B cell (primary cell): ENCODE measurements at regions not wholly inside any gene's neighbourhood (a gene's known extent, or its start where the extent isn't known, plus 50 kb on each side); places are given as distances from the start of the nearest gene placed in this dataset.

ENCODE experiments used
- EZH2 ChIP-seq: IDR thresholded peaks from 2 replicates; pipeline ENCODE4 v1.6.1; 2012; ENCODE audit warnings: borderline replicate concordance, low read depth, mild to moderate bottlenecking, moderate library complexity, low read length; ENCODE audit not compliant: insufficient read depth, poor library complexity, severe bottlenecking
- TF ChIP-seq, protein P1 (sequence below): fragments of 200-600 bp; IDR thresholded peaks from one replicate; pipeline ENCODE4 v1.8.0; 2022; ENCODE audit warnings: antibody characterized with exemption, mild to moderate bottlenecking

DNA sequence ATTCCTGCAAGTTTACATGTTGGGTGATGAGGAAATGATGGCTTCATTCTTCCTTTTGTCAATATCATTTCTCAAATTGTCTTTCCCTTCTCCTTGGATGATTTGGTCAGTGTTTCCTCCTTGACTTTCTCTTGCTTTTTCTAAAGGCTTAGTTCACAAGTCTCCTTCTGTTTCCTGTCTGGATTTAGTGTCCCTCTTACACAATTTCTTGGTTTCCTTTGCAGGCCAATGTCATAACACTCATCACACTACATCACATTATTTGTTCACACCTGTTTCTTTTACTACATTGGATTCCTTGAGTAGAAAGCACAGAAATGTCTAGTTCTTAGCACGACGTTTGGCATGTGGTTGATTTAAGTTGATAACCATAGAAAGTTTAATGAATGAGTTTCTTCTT is 490.7 kb downstream of the TDRD3 start:
- TF ChIP-seq, protein P1, sequence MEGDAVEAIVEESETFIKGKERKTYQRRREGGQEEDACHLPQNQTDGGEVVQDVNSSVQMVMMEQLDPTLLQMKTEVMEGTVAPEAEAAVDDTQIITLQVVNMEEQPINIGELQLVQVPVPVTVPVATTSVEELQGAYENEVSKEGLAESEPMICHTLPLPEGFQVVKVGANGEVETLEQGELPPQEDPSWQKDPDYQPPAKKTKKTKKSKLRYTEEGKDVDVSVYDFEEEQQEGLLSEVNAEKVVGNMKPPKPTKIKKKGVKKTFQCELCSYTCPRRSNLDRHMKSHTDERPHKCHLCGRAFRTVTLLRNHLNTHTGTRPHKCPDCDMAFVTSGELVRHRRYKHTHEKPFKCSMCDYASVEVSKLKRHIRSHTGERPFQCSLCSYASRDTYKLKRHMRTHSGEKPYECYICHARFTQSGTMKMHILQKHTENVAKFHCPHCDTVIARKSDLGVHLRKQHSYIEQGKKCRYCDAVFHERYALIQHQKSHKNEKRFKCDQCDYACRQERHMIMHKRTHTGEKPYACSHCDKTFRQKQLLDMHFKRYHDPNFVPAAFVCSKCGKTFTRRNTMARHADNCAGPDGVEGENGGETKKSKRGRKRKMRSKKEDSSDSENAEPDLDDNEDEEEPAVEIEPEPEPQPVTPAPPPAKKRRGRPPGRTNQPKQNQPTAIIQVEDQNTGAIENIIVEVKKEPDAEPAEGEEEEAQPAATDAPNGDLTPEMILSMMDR = no peak
- no peak for TF ChIP-seq EZH2
